Activated naive CD4-positive, alpha-beta T cell treated with anti-CD3 and anti-CD28 coated beads, Interleukin-2, amount 50 U/mL, for 72 hours (primary cell): ENCODE measurements at regions not wholly inside any gene's neighbourhood (a gene's known extent, or its start where the extent isn't known, plus 50 kb on each side); places are given as distances from the start of the nearest gene placed in this dataset.
A peak's percentile ranks its signal among the peaks of the same experiment; 100 is the strongest.
"Not testable (repeated sequence)": the region's sequence is repeated elsewhere in the genome, so short reads cannot be mapped to it uniquely, and the experiment has no call there.

Experiments
- ATAC-seq, 2 donors: fragments of 150-1000 bp; cut with Tn5 transposase; 2 replicates each; pipeline ENCODE4 v1.10.0; 2021; ENCODE audit warnings: mild to moderate bottlenecking in 2 of 2, moderate library complexity in 2 of 2
- DNase-seq, 2 donors: peaks; one replicate each; pipeline ENCODE4 v3.0.0; 2021 to 2022; ENCODE audit warnings: low spot score in 2 of 2
- H3K27ac Mint-ChIP-seq, 2 donors: one replicate each; pipeline ENCODE4 v1.8.0; 2022; ENCODE audit warnings: mild to moderate bottlenecking in 2 of 2, mixed read lengths in 2 of 2
- H3K36me3 Mint-ChIP-seq, 2 donors: one replicate each; pipeline ENCODE4 v1.8.0; 2022; ENCODE audit warnings: mixed read lengths in 2 of 2
- H3K9me3 Mint-ChIP-seq, 2 donors: one replicate each; pipeline ENCODE4 v1.8.0; 2022; ENCODE audit warnings: mixed read lengths in 2 of 2

GRCh38 chr3:13766128-13766527, 113.7 kb downstream of the WNT7A start:
- Mint-ChIP-seq H3K27ac (no peak overlapping the region), H3K9me3 (peaks cover 3 to 4% of the 10 kb centered on the region in 2 donors), H3K36me3 (no peaks in the 10 kb centered on the region)
- ATAC-seq, result no peak
- no peak for DNase-seq

GRCh38 chr3:13764161-13764560, 115.7 kb downstream of the WNT7A start:
- DNase-seq (no peak), ATAC-seq (no peak)
- Mint-ChIP-seq H3K27ac (no peak overlapping the region), H3K9me3 (peaks cover 3 to 4% of the 10 kb centered on the region in 2 donors), H3K36me3 (no peaks in the 10 kb centered on the region)

- peaks cover 3 to 4% of the 10 kb centered on the region in 2 donors for H3K9me3 Mint-ChIP-seq
- ATAC-seq, result no peak
- H3K27ac Mint-ChIP-seq, result no peak overlapping the region
- no peaks in the 10 kb centered on the region for H3K36me3 Mint-ChIP-seq
- DNase-seq, result no peak
Measured at GRCh38 chr3:13762906-13763305, 117.0 kb downstream of the WNT7A start.

- peaks cover 3% of the 10 kb centered on the region in 2 donors for H3K36me3 Mint-ChIP-seq
- ATAC-seq (no peak), DNase-seq (no peak)
- peaks cover 0 to 10% of the 10 kb centered on the region in 2 donors for H3K9me3 Mint-ChIP-seq
- H3K27ac Mint-ChIP-seq, result no peak overlapping the region
Measured at GRCh38 chr3:13750731-13751130, 129.1 kb downstream of the WNT7A start.

- DNase-seq, result no peak
- Mint-ChIP-seq H3K36me3 (no peaks in the 10 kb centered on the region), H3K27ac (no peak overlapping the region), H3K9me3 (peaks cover 0 to 7% of the 10 kb centered on the region in 2 donors)
- ATAC-seq, result no peak
Measured at GRCh38 chr3:13750215-13750614, 129.7 kb downstream of the WNT7A start.

- Mint-ChIP-seq H3K27ac (no peak overlapping the region), H3K9me3 (peaks cover 0 to 1% of the 10 kb centered on the region in 2 donors), H3K36me3 (peaks cover 0 to 1% of the 10 kb centered on the region in 2 donors)
- DNase-seq (no peak), ATAC-seq (no peak)
Measured at GRCh38 chr3:13749063-13749764, 130.7 kb downstream of the WNT7A start.

GRCh38 chr3:13748276-13748879, 131.5 kb downstream of the WNT7A start:
- no peak for DNase-seq

GRCh38 chr3:13747627-13748026, 132.2 kb downstream of the WNT7A start:
- Mint-ChIP-seq H3K27ac (no peak overlapping the region), H3K9me3 (peaks cover 2 to 7% of the 10 kb centered on the region in 2 donors), H3K36me3 (peaks cover 2 to 7% of the 10 kb centered on the region in 2 donors)
- ATAC-seq (no peak), DNase-seq (no peak)

More at GRCh38 chr3:13748276-13748879, 131.5 kb downstream of the WNT7A start:
- Mint-ChIP-seq H3K9me3 (peaks cover 0 to 5% of the 10 kb centered on the region in 2 donors), H3K27ac (no peak overlapping the region), H3K36me3 (peaks cover 0 to 4% of the 10 kb centered on the region in 2 donors)
- no peak for ATAC-seq

GRCh38 chr3:13746385-13746784, 133.5 kb downstream of the WNT7A start:
- Mint-ChIP-seq H3K27ac (no peak overlapping the region), H3K9me3 (peaks cover 13 to 14% of the 10 kb centered on the region in 2 donors), H3K36me3 (peaks cover 12 to 18% of the 10 kb centered on the region in 2 donors)
- no peak for ATAC-seq
- no peak for DNase-seq

- H3K36me3 Mint-ChIP-seq, result peaks cover 12 to 18% of the 10 kb centered on the region in 2 donors
- ATAC-seq, result no peak
- H3K27ac Mint-ChIP-seq, result no peak overlapping the region
- H3K9me3 Mint-ChIP-seq, result peaks cover 13 to 14% of the 10 kb centered on the region in 2 donors
- no peak for DNase-seq
Measured at GRCh38 chr3:13745636-13746035, 134.2 kb downstream of the WNT7A start.

- Mint-ChIP-seq H3K27ac (no peak overlapping the region), H3K36me3 (peaks cover 12 to 25% of the 10 kb centered on the region in 2 donors), H3K9me3 (peaks cover 21 to 26% of the 10 kb centered on the region in 2 donors)
- ATAC-seq (no peak), DNase-seq (no peak)
Measured at GRCh38 chr3:13740795-13741194, 139.1 kb downstream of the WNT7A start.

GRCh38 chr3:13733726-13734125, 146.1 kb downstream of the WNT7A start:
- Mint-ChIP-seq H3K36me3 (peaks cover 26 to 42% of the 10 kb centered on the region in 2 donors), H3K9me3 (peaks cover 26 to 35% of the 10 kb centered on the region in 2 donors)
- not testable (repeated sequence) for H3K27ac Mint-ChIP-seq, ATAC-seq, DNase-seq

- Mint-ChIP-seq H3K27ac (no peak overlapping the region), H3K36me3 (peaks cover 7 to 12% of the 10 kb centered on the region in 2 donors), H3K9me3 (peaks cover 6 to 9% of the 10 kb centered on the region in 2 donors)
- ATAC-seq, result no peak
- DNase-seq, result no peak
Measured at GRCh38 chr3:13728487-13728886, 151.4 kb downstream of the WNT7A start.

- no peak for DNase-seq
- ATAC-seq, result no peak
- H3K9me3 Mint-ChIP-seq, result peaks cover 8 to 11% of the 10 kb centered on the region in 2 donors
- no peak overlapping the region for H3K27ac Mint-ChIP-seq
- H3K36me3 Mint-ChIP-seq, result peaks cover 8 to 12% of the 10 kb centered on the region in 2 donors
Measured at GRCh38 chr3:13727890-13728289, 152.0 kb downstream of the WNT7A start.

GRCh38 chr3:13723676-13724207, 156.1 kb downstream of the WNT7A start:
- H3K27ac Mint-ChIP-seq, result no peak overlapping the region
- H3K36me3 Mint-ChIP-seq, result peaks cover 8 to 9% of the 10 kb centered on the region in 2 donors
- DNase-seq (no peak), ATAC-seq (no peak)
- peaks cover 14 to 15% of the 10 kb centered on the region in 2 donors for H3K9me3 Mint-ChIP-seq

- DNase-seq (no peak), ATAC-seq (no peak)
Measured at GRCh38 chr3:13722178-13722577, 157.7 kb downstream of the WNT7A start.

GRCh38 chr3:13718436-13718835, 161.4 kb downstream of the WNT7A start:
- Mint-ChIP-seq H3K36me3 (peaks cover 6 to 7% of the 10 kb centered on the region in 2 donors), H3K9me3 (peaks cover 19 to 21% of the 10 kb centered on the region in 2 donors), H3K27ac (no peak overlapping the region)
- no peak for ATAC-seq
- DNase-seq, result peak in 1 of 2 donors; percentile 33

More at GRCh38 chr3:13722178-13722577, 157.7 kb downstream of the WNT7A start:
- Mint-ChIP-seq H3K27ac (no peak overlapping the region), H3K9me3 (peaks cover 14 to 15% of the 10 kb centered on the region in 2 donors), H3K36me3 (peaks cover 8 to 9% of the 10 kb centered on the region in 2 donors)
